ENCODE measurements at regions not wholly inside any gene's neighbourhood (a gene's known extent, or its start where the extent isn't known, plus 50 kb on each side); places are given as distances from the start of the nearest gene placed in this dataset.
A peak's percentile ranks its signal among the peaks of the same experiment; 100 is the strongest.

DNA sequence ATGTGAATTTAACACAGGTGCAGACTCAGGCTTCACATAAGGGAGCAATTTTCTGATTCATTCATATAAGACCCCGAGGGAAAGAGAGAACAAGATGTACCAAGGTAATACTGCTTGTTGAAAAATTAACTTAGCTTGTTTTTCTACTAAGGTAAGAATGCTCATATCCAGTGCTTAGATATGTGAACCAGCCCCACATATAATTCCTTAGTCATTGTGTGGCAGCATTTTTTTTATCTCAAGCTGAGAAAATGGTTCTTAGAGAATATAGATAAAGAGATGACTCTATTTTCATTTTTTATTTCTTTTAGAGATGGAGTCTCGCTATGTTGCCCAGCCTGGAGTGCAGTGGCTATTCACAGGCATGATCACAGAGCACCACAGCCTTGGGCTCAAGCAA is 121.8 kb upstream of the SEM1 start:
- H3K36me3 ChIP-seq (ENCODE audit: control insufficient read depth, insufficient read depth, low read length): no peaks in the 10 kb centered on the region
- H3K4me3 ChIP-seq (replicated peaks; ENCODE audit: low read depth, low read length): no peak overlapping the region
- DNase-seq (ENCODE audit: extremely low read depth, insufficient read length): no peak
- TF ChIP-seq, protein P1, sequence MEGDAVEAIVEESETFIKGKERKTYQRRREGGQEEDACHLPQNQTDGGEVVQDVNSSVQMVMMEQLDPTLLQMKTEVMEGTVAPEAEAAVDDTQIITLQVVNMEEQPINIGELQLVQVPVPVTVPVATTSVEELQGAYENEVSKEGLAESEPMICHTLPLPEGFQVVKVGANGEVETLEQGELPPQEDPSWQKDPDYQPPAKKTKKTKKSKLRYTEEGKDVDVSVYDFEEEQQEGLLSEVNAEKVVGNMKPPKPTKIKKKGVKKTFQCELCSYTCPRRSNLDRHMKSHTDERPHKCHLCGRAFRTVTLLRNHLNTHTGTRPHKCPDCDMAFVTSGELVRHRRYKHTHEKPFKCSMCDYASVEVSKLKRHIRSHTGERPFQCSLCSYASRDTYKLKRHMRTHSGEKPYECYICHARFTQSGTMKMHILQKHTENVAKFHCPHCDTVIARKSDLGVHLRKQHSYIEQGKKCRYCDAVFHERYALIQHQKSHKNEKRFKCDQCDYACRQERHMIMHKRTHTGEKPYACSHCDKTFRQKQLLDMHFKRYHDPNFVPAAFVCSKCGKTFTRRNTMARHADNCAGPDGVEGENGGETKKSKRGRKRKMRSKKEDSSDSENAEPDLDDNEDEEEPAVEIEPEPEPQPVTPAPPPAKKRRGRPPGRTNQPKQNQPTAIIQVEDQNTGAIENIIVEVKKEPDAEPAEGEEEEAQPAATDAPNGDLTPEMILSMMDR (IDR thresholded peaks at IDR 0.05; ENCODE audit: insufficient read depth, low read length, poor library complexity, severe bottlenecking): no peak
- no peaks in the 10 kb centered on the region; the same call in 1 of the 2 replicates for H3K27me3 ChIP-seq (replicated peaks; ENCODE audit: control insufficient read depth, insufficient read depth, low read length)

DNA sequence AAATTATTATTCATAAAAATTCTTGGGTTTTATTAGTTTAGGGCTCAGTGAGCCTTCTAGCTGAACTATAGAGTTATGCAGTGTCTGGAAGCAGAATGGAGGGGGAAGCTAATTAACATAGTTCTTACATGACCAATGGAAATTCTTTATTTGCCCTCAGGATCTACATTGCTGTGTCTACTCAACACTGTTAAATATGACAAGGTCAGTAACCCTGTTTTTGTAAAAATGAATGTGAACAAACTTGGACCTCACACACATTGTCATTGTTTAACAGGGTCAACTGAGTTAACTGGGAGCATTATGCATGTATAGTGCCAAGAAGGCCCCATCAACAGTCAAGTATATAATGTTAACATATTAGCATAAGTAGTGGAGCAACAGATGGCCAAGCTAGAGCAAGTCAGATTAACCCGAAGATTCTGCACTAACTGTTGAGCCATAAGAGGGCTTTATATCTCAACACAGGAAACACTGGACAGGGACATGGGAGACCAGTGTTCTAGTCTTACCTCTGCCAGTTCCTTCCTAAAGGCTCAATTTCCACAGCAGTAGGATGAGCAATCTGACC is 122.5 kb upstream of the SEM1 start:
- no peaks in the 10 kb centered on the region; the same call in 1 of the 2 replicates for H3K27me3 ChIP-seq (replicated peaks; ENCODE audit: control insufficient read depth, insufficient read depth, low read length)
- TF ChIP-seq, protein P1 (IDR thresholded peaks at IDR 0.05; ENCODE audit: insufficient read depth, low read length, poor library complexity, severe bottlenecking): no peak
- no peaks in the 10 kb centered on the region for H3K36me3 ChIP-seq (ENCODE audit: control insufficient read depth, insufficient read depth, low read length)
- H3K4me3 ChIP-seq (replicated peaks; ENCODE audit: low read depth, low read length): no peak overlapping the region
- DNase-seq (ENCODE audit: extremely low read depth, insufficient read length): no peak

DNA sequence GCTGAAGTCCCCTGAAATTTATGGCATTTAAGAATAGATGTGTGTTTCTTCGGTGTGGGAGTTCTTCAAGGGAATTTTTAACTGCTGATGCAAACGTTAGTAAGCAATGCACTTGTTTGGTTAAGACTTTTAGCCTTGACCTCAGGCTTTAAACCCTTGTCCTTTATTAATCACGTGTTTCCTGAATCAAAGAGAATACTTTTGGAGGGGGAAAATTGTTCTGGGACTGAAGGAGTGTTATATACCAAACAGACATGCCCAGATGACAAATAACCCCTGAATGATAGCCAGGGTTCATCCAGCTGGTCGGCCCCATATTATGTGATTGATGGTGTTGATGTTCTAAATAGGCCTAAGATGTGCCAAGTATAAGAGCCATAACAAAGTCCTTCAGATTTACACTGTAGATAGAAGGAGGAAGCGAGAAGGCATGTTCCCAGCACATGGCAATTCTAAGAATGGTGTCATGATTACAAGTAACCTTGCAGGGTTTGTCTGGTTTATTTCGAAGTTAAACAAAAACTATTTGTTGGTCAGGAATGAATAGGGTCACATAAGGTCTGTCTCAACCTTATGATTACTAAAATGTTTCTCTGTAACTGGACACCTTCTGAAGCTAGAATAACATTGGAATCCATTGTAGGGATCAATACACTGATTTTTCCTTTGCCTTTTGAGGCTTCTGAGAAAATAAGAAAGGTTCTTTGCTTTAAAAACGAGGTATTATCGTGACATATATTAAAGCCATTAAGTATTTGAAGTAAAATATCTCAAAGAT is 124.2 kb upstream of the SEM1 start:
- no peak for DNase-seq (ENCODE audit: extremely low read depth, insufficient read length)

DNA sequence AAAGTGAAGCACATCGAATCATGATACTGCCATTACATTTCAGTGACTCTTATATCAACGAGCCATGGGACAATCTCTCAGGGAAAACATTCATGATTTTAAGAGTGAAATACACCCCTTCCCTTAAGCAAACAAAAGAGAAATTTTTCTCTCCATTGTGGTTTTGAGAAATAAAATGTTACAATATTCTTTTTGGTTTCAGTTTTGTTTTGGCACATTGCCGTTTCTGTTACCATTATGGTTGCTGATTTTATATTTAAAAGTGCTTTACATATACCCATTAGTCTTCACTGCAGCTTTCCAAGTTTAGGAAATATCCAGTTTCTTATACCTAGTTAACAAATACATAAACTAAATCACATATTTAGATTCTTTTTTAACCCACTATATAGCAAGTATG is 126.8 kb upstream of the SEM1 start:
- Histone ChIP-seq H3K4me3 (replicated peaks; ENCODE audit: low read depth, low read length) (no peak overlapping the region), H3K27me3 (replicated peaks; ENCODE audit: control insufficient read depth, insufficient read depth, low read length) (no peaks in the 10 kb centered on the region; the same call in 1 of the 2 replicates), H3K36me3 (ENCODE audit: control insufficient read depth, insufficient read depth, low read length) (no peaks in the 10 kb centered on the region)
- DNase-seq (ENCODE audit: extremely low read depth, insufficient read length): no peak
- TF ChIP-seq, protein P1 (IDR thresholded peaks at IDR 0.05; ENCODE audit: insufficient read depth, low read length, poor library complexity, severe bottlenecking): no peak

More for the DNA sequence above, 124.2 kb upstream of the SEM1 start:
- H3K27me3 ChIP-seq (replicated peaks; ENCODE audit: control insufficient read depth, insufficient read depth, low read length): no peaks in the 10 kb centered on the region; the same call in 1 of the 2 replicates
- H3K4me3 ChIP-seq (replicated peaks; ENCODE audit: low read depth, low read length): no peak overlapping the region
- TF ChIP-seq, protein P1 (IDR thresholded peaks at IDR 0.05; ENCODE audit: insufficient read depth, low read length, poor library complexity, severe bottlenecking): no peak
- H3K36me3 ChIP-seq (ENCODE audit: control insufficient read depth, insufficient read depth, low read length): no peaks in the 10 kb centered on the region

DNA sequence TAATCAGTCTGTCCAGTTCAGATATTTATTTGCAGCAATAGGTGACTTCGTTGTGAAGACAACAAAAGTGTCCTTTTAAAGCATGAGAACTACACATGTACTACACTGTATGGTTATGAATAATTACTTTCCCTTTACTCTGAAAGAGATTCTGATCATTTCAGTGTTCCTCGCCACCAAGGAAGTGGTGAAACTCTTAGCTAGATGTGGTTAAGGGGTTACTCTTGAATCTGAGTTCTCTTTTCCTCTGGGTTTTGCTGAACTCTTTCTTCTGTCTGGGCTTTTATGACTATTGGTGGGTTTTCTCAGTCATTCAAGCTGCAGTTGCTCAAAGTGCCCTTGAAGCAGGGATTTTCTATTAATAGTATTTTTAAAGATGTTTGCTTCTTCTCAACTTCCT is 127.9 kb upstream of the SEM1 start:
- H3K4me3 ChIP-seq (replicated peaks; ENCODE audit: low read depth, low read length): no peak overlapping the region
- peak; percentile 11 for DNase-seq (ENCODE audit: extremely low read depth, insufficient read length)
- no peaks in the 10 kb centered on the region for H3K36me3 ChIP-seq (ENCODE audit: control insufficient read depth, insufficient read depth, low read length)
- TF ChIP-seq, protein P1 (IDR thresholded peaks at IDR 0.05; ENCODE audit: insufficient read depth, low read length, poor library complexity, severe bottlenecking): no peak
- H3K27me3 ChIP-seq (replicated peaks; ENCODE audit: control insufficient read depth, insufficient read depth, low read length): no peaks in the 10 kb centered on the region
